ENCODE measurements at regions not wholly inside any gene's neighbourhood (a gene's known extent, or its start where the extent isn't known, plus 50 kb on each side); places are given as distances from the start of the nearest gene placed in this dataset.

DNA sequence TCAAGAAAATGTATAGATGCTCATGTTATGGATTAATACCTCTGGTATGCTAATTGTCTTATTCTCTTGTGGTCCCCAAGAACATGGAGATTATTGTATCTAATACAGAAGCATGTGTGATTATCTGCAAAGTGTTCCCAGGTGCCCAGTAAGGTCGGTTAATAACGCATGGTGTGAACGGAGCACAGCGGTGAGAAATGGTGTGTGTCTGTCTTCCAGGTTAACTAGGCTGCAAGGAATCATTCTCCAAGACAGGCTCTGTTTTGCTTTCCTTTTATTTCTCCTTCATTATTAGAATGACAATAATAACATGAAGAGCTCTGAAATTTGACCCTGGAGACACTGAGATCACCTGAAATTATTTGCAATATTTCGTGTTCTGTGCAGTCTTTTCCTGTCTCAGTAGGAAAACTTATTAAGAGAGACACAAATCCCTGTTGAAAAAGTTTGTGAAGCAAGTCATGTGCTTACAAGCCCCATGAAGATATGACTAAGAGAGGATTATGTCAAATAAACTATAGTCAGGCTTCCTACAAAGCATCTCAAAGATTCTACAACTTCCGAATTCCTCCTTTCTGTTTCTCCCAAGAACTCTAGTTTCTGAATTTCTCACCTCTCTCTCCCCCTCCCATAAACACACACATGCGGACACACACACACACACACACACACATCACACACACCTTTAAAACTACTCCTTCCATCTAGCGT lies 230.9 kb downstream of the HS3ST1 start:
- intact Hi-C loops (cut with DNase I), result no loop called here
- no peak for DNase-seq (ENCODE audit: low spot score)

DNA sequence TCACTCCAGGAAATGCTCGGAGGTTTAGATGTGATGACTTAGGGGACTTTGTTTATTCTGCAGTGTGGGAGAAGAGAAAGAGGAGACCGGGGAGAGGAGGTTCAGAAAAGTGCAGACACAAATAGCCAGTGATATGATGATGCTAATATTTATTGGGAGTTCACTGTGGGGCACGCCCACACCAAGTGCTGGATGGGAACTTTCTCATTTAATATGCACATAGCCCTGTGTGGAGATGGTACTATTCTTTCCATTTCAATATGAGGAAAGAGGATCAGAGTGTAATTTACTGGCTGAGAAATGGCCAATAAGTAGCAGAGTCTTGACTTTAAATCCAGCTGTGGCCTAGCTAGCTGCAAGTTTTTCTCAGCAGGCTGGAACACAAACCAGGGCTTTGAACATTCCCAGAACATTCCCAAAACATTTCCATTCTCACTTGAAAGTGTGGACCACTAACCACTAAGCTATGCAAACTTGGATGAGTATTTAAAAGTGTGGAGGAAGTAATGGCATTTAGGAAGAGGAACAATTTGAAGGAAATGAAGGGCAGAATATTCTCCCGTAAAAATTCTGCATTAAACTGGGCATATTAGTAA lies 231.7 kb downstream of the HS3ST1 start:
- intact Hi-C loops (cut with DNase I), result no loop called here
- no peak for DNase-seq (ENCODE audit: low spot score)

DNA sequence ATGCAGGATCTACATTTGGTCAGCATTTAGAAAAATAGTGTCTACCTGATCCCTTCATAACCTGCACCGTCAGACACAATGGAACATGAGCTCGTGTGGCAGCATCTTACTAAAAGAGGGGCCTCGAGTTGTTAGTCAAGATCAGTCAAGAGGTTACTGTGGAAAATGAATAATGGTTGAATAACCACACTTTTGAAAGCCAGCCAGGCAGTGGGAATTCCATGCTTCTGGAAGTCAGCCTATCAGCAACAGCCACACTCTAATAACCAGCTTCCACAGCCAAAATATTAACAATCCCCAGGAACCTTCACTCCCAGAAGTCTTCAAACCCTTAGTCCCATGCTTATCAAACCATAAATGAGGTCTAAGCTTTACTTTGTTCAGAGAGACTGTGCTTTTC lies 234.3 kb downstream of the HS3ST1 start:
- intact Hi-C loops (cut with DNase I), result no loop called here
- no peak for DNase-seq (ENCODE audit: low spot score)

DNA sequence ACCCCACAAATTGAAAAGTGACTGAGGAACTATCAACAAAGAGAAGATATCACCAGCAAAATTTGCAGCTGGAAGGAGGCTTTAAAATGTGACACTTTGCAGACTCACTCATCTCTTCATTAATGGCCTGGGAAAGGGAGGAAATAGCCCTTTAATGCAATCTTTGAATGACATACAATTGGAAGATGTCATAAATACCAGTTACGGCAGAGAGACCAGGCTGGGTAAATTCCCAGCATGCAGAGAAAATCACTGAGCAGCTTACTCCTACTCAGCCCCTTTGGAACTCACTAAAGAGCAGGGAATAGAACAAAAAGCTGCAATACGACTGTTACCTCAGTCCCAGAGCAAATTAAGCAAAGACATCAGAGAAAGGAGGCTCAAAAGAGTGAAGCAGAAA lies 238.9 kb downstream of the HS3ST1 start:
- intact Hi-C loops (cut with DNase I), result no loop called here
- no peak for DNase-seq (ENCODE audit: low spot score)

DNA sequence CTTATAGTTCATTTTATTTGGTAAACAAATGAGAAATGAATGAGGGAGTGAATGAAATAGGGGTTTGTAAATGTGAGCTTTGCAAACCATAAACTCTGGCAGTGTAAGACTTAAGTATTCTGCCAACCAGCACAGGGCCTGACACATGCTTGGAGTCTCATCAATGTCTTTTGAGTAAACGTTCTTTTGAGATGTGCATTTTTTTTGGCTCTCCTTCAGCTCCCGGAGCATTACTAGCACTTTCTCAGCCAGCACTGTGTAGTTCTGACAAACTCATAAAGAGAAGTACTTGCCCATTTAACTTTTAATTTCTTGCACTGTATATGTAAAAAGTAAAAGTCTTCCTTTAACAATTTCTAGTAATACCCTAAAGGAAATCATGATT lies 245.3 kb downstream of the HS3ST1 start:
- DNase-seq (ENCODE audit: low spot score), result no peak

DNA sequence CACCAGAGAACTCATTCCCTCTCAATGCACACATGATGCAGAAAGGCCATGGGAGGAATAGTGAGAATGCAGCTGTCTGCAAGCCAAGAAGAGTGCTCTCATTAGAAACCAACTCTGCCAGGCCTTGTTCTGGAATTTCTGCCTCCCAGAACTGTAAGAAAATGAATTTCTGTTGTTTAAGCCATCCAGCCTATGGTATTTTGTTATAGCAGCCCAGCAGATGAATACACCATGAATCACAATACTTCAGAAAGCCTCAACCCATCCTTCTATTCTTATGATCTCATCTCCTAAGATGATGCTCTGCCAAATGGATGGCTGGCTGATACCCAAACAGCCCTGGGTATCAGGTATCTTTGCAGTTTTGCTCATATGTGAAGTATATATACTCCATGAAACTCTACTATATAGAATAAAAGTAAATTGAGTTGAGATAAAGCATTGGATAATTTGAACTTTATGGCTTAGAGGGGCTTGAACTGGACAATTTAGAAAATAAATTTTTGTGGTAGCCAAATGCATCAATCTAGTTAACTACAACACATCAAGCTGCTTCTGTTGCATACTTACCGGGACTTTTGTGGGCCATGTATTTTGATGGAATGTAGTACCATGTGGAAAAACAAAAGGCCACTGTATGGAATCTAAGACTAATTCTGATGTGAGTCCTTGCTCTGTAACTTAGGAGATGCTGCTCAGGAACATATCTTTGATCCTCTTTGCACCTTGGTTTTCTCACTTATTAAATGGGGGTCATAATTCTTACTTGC lies 245.9 kb downstream of the HS3ST1 start:
- no peak for DNase-seq (ENCODE audit: low spot score)
- intact Hi-C loops (cut with DNase I), result no loop called here

More for the DNA sequence above, 245.3 kb downstream of the HS3ST1 start:
- intact Hi-C loops (cut with DNase I), result no loop called here

DNA sequence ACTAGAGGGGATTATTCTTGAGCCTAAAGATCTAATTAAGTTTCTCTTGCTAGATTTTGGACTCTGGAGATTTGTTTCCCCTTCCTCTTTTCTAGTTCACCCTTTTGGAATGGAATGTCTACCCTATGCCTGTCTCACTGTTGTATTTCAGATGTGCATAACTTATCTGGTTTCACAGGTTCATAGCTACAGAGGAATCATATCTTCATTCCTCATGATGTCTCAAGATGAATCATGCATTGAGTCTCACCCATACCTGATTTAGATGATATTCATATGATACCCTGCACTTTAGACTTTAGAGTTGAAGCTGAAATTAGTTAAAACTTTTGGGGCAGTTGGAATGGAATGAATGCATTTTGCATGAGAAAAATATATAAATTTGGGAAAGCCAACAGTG lies 246.7 kb downstream of the HS3ST1 start:
- DNase-seq (ENCODE audit: low spot score), result no peak
- intact Hi-C loops (cut with DNase I), result no loop called here

DNA sequence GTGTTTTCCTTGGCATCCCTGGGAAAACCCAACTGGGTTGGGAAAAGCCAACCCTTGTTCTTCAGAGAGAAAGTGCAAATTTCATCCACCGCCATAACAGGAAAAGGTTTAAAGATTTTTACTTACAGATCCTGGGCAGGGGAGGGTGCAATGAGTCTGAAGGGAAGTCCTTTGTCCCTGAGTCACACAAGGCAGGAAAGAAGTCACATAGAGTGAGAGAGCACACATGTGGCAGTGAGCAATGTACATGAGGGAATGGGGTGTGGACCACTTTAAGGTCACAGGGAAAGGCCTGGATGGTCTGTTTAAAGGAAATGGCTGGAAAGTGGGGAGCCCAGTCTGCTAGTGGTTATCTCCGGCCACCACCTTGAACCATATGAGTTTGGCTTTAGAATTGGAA lies 248.9 kb downstream of the HS3ST1 start:
- no peak for DNase-seq (ENCODE audit: low spot score)
- intact Hi-C loops (cut with DNase I), result no loop called here

DNA sequence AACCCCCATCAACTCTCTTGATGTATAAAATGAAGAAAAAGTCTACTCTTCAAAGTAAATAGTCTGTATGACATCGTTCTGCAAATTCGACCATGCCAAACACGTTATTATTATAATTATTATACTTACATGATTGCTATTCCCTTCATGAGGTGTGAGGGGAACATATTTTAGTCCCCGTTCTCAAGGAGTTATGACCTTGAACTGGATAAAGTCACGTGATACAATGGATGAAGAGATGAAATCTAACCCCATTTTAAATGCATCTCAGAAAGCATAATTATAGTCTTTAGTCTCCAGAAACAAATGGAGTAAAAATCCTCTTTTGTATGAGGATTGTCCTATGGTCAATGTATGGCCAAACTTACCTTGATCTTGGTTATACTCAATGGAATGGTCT lies 250.3 kb downstream of the HS3ST1 start:
- intact Hi-C loops (cut with DNase I), result no loop called here
- DNase-seq (ENCODE audit: low spot score), result no peak

DNA sequence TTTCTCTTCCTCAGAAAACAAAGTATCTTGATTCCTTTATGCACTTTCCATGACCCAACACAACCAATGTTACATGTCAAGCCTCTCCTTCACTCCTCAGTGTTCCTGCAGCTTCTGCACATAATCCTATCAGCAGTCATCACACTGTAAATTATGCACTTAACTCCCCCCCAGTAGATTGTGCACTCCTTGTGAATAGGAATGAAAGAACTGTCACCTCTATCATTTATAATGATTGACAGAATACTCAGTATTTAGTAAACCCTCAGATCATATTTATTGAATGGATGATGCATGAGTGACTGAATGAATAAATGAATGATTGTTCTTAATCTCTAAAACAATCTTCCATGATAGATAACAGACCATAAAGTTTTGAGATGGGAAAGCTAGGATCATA lies 253.3 kb downstream of the HS3ST1 start:
- no peak for DNase-seq (ENCODE audit: low spot score)

DNA sequence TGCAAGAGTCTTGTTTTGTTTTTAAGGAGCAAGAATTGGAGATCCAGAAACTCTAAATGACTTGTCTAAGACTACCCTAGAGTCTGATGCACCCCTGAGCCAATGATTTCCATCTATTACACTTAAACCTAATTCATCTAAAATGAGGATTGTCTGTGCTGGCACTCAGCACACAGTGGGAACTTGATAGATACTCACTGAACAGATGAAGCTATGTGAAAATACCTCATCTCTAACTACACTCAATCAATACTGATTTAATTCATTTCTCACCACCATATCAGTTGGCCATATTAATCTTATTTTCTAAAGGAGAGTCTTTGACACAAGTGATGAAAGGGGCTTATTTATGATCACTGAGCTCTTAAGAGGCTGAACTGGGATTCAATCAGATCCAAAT lies 262.1 kb downstream of the HS3ST1 start:
- intact Hi-C loops (cut with DNase I), result no loop called here
- no peak for DNase-seq (ENCODE audit: low spot score)

More for the DNA sequence above, 253.3 kb downstream of the HS3ST1 start:
- intact Hi-C loops (cut with DNase I), result no loop called here

DNA sequence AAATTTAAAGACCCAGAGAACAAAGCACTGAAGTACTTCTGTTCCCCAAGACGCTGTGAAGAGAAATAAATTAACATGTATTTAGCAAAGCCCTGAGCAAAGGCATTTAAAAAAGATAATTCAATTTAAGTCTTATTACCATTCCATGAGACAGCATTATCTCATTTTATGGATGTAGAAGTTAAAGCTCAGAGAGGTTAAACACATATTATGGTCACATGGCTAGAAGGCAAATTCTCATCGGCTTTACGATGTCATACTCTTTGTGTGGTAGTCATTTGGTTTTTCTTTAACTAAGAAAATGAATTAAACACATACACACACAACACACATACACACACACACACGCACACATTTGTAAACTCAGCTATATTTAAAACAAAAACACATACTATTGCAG lies 262.7 kb downstream of the HS3ST1 start:
- intact Hi-C loops (cut with DNase I), result no loop called here
- DNase-seq (ENCODE audit: low spot score), result no peak

DNA sequence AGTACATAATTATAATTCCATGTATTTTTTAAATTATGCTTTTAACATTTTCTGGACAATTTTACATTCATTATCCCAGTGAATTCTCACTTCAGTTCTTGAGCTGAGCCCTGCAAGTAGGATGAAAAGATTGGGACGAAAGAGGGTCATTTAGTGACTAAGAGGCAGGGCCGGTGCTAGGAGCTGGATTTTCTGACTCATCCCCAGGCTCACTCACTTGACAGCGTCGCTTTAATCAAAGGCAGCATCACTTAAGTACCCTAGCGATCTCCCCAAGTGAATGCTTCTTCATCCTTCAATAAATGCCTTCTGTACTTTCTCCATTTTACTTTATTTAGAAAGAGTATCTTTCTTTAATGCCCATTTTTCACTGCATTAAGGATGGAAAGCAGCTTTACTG lies 263.6 kb downstream of the HS3ST1 start:
- DNase-seq (ENCODE audit: low spot score), result no peak
- intact Hi-C loops (cut with DNase I), result no loop called here

DNA sequence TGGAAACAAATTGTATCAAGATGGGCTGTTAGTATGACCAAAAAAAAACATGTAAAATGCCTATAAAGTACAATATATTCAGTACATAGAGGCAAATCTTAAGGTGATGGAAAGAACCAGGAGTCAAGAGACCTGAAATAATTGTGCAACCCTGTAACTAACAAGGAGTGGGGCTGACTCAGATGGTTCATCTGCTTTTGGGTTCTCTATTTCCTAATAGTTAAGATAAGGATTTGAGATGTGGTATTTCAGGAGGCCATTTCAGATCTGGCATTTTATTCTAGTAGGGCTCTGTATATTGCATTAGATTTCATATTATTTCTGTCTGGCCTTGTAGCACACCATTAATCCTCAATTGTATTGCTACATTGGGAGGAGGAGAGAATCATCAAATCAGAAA lies 268.4 kb downstream of the HS3ST1 start:
- DNase-seq (ENCODE audit: low spot score), result no peak
- intact Hi-C loops (cut with DNase I), result no loop called here

DNA sequence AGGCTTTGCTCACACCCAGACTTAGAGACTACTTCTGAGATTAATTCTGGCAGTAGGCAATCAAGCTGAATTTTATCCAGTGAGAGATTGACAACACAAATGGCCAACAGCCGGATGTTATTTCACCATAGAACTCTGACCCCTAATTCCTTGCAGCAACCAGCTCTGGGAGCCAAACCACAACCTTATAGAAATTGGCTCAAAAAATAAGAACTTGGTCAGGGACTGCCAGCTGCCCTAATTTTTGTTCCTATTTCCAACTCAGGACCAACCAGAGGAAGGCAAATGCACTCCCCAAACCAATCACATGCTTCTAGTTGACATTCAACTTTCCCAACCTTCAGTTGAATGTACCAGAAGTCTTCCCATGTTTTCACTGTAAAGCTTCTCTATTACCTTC lies 269.7 kb downstream of the HS3ST1 start:
- intact Hi-C loops (cut with DNase I), result no loop called here

DNA sequence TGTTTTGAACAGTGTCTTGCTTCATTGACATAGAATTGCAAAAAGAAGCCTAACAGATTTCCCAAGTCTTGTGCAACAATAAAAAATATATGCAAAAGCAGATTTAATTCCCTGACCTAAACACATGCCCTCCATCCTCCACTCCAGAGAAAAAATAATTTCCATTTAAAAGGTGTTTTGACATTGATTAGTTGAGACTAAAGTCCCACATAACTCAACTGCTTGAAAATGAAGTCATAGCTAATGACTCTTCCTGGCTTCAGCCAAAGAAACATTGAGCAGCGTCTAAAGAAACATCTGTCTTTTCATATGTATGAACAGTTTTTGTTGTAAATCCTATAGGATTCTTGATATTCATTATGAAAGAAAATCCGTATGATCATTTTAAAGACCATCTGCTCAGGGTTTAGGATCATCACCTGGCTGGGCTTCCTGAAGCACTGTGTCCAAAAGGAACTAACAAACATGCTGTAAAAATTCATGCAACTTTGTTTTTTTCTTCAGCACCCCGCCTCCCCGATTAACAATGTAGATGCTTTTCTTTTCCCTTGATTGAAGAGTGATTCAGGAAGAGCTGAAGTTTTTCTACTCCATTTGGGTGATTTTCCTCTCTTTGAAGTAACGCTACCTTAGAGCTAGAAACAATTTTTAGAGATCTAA lies 273.4 kb downstream of the HS3ST1 start:
- intact Hi-C loops (cut with DNase I), result no loop called here
- DNase-seq (ENCODE audit: low spot score), result no peak

More for the DNA sequence above, 269.7 kb downstream of the HS3ST1 start:
- DNase-seq (ENCODE audit: low spot score), result no peak

DNA sequence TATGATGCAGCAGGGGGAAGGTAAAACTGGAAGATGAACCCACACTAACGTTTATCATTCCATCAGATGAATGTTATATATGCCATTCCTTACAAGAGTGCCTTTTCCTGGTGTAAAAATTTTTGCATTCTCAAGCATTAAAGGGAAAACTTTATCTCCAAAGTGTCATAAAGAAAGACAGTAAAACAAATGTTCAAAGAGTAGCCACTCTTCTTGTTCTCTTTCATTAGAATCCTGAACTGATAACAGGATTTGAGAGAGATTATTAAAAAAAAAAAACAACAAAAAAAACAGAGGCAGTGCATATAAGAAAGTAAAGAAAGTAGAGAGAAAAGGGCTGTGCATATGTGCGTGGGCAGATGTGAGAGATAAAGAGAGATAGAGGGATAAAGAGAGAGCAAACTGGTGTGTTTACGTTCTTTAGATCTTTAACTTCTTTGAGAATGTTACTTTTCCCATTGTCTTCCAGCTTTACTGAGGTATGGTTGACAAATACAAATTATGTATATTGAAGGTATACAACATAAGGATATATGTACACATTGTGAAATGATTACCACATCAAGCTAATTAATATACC lies 275.4 kb downstream of the HS3ST1 start:
- intact Hi-C loops (cut with DNase I), result no loop called here
- DNase-seq (ENCODE audit: low spot score), result no peak

DNA sequence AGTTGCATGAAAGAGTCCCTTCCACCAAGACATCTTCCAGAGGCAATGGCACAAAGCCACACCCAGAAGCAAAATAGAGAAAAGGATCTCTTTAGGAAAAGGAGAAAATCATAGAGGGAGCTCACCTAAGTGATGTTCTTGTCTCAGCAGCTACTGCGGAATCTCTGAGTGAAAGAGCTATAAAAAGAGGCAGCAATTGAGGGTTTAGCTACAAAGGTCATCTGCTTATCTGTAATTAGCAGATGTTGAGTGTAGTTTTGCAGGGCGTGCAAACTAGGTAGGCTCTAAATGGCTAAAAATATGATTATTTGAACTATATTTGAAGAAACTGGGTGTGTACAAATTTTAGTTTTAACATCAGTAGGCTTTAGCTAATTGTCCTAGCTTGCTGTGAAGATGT lies 276.0 kb downstream of the HS3ST1 start:
- intact Hi-C loops (cut with DNase I), result no loop called here

DNA sequence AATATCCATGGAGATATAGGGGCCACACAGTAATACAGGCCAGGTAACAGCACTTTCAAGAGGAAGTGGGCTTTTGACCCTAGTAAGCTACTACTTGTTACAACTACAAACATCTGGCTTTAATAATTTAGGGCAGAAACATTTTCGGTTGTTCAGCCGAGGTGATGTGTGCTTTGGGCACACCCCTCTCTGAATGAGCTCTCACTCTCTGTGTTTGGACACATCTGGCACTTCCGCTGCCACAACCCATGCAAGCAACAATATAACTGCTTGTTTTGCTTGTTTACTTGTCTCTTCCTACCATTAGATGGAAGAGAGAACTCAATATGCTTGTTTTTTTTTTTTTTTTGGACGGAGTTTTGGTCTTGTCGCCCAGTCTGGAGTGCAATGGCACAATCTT lies 277.2 kb downstream of the HS3ST1 start:
- DNase-seq (ENCODE audit: low spot score), result no peak
- intact Hi-C loops (cut with DNase I), result no loop called here

More for the DNA sequence above, 276.0 kb downstream of the HS3ST1 start:
- DNase-seq (ENCODE audit: low spot score), result no peak

All from posterior vena cava (tissue), 2 donors.